ENCODE measurements at regions not wholly inside any gene's neighbourhood (a gene's known extent, or its start where the extent isn't known, plus 50 kb on each side); places are given as distances from the start of the nearest gene placed in this dataset.
"Not testable (repeated sequence)": the region's sequence is repeated elsewhere in the genome, so short reads cannot be mapped to it uniquely, and the experiment has no call there.

- DNase-seq (ENCODE audit: low read depth, low spot score): no peak
Measured at GRCh38 chr12:124674937-124675336, 107.5 kb upstream of the NCOR2 start.

GRCh38 chr12:124673801-124674617 is 106.6 kb upstream of the NCOR2 start:
- DNase-seq (ENCODE audit: low read depth, low spot score): no peak

GRCh38 chr12:124669271-124669721 is 101.9 kb upstream of the NCOR2 start:
- not testable (repeated sequence) for DNase-seq (ENCODE audit: low read depth, low spot score)

- DNase-seq (ENCODE audit: low read depth, low spot score): peak; percentile 54
Measured at GRCh38 chr12:124668602-124669001, 101.2 kb upstream of the NCOR2 start.

- DNase-seq (ENCODE audit: low read depth, low spot score): no peak
Measured at GRCh38 chr12:124667506-124668326, 100.3 kb upstream of the NCOR2 start.

GRCh38 chr12:124666722-124667259 is 99.4 kb upstream of the NCOR2 start:
- DNase-seq (ENCODE audit: low read depth, low spot score): no peak

- peak; percentile 52 for DNase-seq (ENCODE audit: low read depth, low spot score)
Measured at GRCh38 chr12:124665511-124665910, 98.1 kb upstream of the NCOR2 start.

- DNase-seq (ENCODE audit: low read depth, low spot score): no peak
Measured at GRCh38 chr12:124664395-124665111, 97.1 kb upstream of the NCOR2 start.

- peak; percentile 65 for DNase-seq (ENCODE audit: low read depth, low spot score)
Measured at GRCh38 chr12:124663771-124664366, 96.5 kb upstream of the NCOR2 start.

GRCh38 chr12:124663206-124663605 is 95.8 kb upstream of the NCOR2 start:
- DNase-seq (ENCODE audit: low read depth, low spot score): no peak

- no peak for DNase-seq (ENCODE audit: low read depth, low spot score)
Measured at GRCh38 chr12:124661341-124661740, 93.9 kb upstream of the NCOR2 start.

GRCh38 chr12:124660851-124661250 is 93.4 kb upstream of the NCOR2 start:
- DNase-seq (ENCODE audit: low read depth, low spot score): no peak

GRCh38 chr12:124658806-124659402 is 91.5 kb upstream of the NCOR2 start:
- DNase-seq (ENCODE audit: low read depth, low spot score): no peak

GRCh38 chr12:124658302-124658701 is 90.9 kb upstream of the NCOR2 start:
- DNase-seq (ENCODE audit: low read depth, low spot score): no peak

- no peak for DNase-seq (ENCODE audit: low read depth, low spot score)
Measured at GRCh38 chr12:124656947-124657434, 89.6 kb upstream of the NCOR2 start.

- DNase-seq (ENCODE audit: low read depth, low spot score): peak; percentile 95
Measured at GRCh38 chr12:124655698-124656516, 88.5 kb upstream of the NCOR2 start.

- DNase-seq (ENCODE audit: low read depth, low spot score): peak; percentile 84
Measured at GRCh38 chr12:124655048-124655697, 87.8 kb upstream of the NCOR2 start.

- DNase-seq (ENCODE audit: low read depth, low spot score): no peak
Measured at GRCh38 chr12:124654666-124655047, 87.2 kb upstream of the NCOR2 start.

- DNase-seq (ENCODE audit: low read depth, low spot score): no peak
Measured at GRCh38 chr12:124653169-124653931, 85.9 kb upstream of the NCOR2 start.
